Limb (tissue), 2 donors: ENCODE measurements at regions not wholly inside any gene's neighbourhood (a gene's known extent, or its start where the extent isn't known, plus 50 kb on each side); places are given as distances from the start of the nearest gene placed in this dataset.
A peak's percentile ranks its signal among the peaks of the same experiment; 100 is the strongest.
"Not testable (repeated sequence)": the region's sequence is repeated elsewhere in the genome, so short reads cannot be mapped to it uniquely, and the experiment has no call there.

ENCODE experiments used
- DNase-seq, 2 donors: peaks; one replicate each; pipeline ENCODE4 v3.0.0-alpha.2; 2016; ENCODE audit errors: extremely low spot score in 2 of 2

DNA sequence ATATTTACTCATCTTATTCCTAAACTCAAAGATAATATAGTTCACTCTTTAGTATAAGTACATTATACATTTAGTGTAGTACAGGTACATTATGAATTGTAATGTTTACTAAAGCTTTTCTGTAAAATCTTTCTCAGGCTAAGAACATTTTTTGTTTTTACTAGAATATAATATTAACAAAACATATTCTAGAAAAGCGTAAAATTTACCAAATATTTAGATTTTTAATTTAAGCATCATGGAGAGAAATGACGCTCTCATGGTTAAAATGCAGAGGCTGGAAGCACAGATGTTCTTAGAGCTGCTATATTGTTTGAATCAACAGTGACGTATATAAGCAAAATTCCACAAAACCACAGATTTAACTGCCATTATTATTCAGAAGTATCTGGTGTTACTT is 54.7 kb upstream of the NBPF15 start:
- DNase-seq: not testable (repeated sequence)

DNA sequence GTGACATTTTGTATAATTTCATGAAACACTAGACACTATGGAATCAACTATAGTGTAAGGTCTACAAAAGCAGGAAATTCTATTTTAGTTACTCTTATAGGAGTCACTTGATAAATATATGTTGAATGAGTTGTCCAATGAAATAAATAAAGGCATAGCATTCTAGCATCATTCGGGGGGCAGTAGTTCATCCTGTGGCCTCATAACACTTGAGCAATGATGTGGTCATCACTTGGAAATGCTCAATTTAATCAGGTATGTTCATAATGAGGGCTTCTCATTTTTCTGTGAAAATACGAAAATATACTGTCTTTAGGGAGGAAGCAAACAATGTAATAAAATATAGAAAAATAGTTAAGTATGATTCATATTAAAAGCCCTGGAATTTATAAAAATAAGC is 55.4 kb upstream of the NBPF15 start:
- DNase-seq: not testable (repeated sequence)

DNA sequence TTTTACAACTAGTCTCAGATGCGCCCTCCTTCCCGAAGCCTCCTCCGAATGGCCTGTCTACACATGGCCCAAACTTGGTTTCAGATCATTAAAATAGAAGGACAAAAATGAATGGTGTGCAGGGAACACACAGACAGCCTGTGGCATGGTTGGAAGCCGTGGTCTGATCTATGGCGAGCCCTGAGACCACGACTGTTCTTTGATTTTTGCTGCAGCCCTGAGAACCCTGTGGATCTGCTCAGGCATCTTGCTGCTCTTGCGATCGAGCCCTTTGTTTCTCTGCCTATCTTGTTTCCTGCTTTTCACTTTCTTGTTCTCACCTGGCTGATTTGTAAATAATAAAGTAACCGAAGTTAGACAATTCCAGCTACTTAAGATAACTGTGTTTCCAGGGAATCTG is 57.0 kb upstream of the NBPF15 start:
- not testable (repeated sequence) for DNase-seq

DNA sequence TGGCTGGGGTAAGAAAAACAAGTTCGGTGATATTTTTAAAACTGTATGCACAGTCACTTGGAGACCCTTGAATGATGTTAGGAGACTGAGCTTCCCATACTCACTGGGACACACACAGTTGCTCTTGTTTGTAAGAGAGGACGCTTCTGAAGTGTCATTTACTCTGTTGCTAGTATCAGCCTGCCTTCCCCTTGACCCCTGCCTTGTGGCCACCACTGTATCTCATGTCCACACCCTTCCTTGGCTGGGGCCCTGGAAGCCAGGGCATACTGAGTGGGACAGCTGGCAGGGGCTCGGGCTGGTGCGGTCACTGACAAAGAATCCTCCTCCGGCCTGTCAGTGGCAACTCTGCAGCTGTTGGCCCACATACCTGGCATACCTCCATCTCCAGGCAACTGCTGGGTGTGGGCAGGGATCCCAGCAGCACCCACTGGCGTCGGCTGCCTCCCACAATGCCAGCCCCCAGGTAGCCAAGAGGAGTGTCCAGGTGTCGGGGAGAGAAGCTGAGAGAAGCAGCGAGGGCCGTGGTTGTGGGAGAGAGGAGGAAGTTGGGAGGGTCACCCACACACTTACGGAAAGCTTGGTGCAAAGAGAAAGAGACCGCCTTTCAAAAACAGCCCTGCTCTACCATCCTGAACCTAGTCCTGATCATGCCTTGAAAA is 58.2 kb upstream of the NBPF15 start:
- peak in 1 of 2 donors; percentile 3 for DNase-seq

DNA sequence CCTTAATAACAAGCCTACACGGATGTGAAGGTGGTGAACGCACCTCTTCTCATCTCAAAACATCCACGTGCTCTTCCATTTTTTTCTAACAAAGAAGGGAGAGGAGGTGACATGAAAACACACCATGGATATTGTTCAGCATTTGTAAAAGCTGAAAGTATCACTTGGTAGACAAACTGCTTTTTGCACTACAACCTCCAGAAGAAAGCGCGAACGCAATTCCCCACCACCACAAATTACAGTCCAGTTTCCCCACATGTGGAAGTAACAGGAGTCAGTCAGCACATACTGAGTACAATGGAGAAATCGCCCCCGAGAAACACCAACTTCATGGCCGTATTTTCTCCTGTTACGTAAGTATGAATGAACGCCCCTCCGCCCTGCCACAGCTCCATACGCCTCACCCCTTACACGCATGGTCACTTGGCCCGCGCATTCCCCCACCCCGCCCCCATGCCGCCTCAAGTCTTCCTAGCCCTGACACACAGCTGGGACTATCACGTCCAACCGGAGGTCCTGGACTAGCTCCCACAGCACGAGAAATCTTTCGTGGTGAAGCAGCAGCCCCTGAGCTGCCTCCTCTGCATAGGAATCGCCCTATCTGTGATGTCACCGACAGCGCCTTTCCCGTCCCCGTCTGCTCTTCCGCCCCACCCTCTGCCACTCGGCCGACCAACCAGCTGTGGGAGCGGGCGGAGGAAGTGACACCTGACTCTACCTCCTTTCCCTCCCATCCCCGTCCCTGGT is 62.4 kb upstream of the NBPF15 start:
- peak; percentile 1 to 75 for DNase-seq

DNA sequence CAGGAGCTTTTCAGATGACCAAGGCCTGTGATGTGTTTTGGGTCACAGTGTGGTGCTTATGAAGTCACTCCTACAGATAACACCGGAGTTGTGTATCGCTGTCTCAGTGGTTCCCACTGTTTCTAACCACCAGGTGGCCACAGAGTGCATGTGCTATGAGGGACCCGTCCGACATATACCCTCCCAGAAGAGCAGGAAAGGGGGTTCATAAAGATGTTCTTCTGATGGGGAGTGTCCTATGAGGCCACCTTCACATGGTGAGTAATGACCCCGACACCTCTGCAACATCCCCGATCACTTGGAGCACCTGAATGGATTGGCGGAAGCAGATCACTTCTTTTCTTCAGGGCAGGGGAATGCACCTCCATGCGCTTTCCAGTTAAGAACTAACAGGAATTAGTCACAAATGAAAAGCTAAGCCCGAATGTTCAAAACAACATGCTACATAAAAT is 60.5 kb upstream of the PPIAL4F start:
- peak in 1 of 2 donors; percentile 14 for DNase-seq

DNA sequence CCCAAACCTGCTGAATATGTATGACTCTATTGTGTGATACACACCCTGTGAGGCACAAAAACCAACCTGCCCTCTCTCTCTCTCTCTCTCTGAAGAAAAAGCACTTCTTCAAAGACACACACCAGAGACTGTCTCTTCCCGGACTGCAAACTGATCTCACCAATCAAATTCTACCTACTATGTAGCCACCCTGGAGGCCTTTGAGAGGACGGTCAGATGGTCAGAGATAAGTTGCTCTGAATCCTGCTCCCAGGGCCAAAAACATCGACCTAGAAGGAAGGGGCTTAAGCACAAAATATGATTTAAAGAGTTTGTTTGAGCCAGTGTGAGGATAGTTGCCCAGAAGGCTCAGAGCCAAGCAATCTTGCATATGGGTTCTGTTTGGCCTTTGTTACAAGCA is 59.2 kb upstream of the PPIAL4F start:
- not testable (repeated sequence) for DNase-seq

DNA sequence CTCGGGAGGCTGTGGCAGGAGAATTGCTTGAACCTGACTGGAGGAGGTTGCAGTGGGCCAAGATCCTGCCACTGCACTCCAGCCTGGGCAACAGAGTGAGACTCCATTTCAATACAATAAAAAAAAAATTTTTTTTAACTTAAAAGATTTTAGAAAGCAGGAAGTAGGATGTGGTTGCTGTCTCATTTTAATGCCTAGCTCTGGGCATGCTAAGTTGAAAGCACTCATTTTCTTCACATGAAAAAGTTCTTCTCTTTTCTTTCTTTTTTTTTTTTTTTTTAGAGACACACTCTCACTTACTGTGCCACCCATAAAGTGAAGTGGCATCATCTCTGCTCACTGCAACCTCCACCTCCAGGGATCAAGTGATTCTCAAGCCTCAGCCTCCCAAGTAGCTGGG is 58.4 kb upstream of the PPIAL4F start:
- DNase-seq: not testable (repeated sequence)

DNA sequence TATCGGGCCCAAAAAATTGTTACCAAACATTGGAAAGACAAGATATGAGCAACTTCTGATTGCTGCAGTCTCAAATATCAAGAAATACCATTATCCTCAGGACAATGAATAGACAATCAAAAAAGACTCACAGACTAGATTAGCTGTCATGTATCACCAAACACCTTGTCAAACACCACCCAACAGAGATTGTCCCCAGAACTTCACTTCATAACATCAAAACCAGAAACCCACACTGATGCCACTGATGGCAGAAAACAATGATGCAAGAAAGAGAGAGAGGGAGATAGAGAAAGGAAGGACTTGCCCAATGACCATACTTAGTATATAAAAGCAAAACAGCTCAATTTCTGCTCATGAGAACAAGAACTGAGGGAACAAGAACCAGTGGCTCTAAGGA is 56.0 kb upstream of the PPIAL4F start:
- DNase-seq: not testable (repeated sequence)

DNA sequence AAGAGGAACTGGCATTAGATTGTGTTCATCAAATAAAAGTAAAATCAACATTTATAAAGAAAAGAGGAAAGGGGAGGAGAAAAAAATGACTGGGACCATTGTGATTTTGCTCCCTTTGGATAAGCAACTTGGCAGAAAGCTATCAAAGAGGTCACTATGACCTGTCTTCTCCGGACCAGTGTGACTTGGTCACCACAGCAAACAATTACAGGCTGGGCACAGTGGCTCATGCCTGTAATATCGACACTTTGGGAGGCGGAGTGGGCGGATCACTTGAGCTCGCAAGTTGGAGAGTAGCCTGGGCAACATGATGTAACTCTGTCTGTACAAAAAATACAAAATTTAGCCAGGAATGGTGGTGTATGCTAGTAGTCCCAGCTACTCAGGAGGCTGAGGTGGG is 55.5 kb upstream of the PPIAL4F start:
- not testable (repeated sequence) for DNase-seq

DNA sequence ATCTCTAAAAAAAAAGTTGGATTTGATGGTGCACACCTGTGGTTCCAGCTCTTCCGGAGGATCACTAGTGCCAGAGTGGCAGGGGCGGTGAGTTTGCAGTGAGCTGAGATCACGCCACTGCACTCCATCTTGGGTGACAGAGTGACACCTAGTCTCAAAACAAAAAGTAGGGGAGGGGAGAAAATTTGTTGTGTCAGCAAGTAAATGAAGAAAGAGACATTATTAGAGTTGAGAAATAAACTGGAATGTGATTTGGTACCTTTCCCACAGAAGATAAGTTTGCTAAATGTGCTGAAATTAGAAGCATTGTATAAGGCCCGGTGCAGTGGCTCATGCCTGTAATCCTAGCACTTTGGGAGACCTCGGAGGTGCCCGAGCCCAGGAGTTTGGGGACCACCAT is 54.0 kb upstream of the PPIAL4F start:
- DNase-seq: not testable (repeated sequence)

DNA sequence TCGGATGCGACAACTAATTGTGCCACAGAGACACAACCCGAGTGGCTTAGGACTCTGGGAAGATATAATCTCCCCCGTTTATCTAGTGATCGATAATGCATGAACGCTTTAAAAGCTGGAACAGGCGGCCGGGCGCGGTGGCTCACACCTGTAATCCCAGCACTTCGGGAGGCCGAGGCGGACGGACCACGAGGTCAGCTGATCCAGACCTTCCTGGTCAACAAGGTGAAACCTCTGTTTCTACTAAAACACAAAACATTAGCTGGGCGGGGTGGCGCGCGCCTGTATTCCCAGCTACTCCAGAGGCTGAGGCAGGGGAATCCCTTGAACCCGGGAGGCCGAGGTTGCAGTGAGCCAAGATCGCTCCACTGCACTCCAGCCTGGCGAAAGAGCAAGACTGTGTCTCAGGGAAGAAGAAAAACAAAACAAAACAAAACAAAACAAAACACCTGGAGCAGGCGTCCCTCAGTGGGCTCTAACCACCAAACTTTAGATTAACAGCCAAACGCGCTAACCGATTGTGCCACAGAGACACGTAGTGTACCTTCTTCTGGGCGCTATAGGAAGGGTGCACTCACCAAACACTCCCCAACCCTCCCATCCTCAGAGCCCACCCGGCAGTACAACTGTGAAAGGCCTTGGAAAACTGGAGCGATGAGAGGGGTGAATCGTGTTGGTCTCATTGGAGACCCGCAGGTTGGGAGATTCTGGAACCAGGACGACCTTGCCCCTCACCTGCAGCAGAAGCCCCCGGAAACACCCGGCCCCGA is 53.3 kb upstream of the PPIAL4F start:
- not testable (repeated sequence) for DNase-seq
